BJ (cell line): ENCODE measurements at regions not wholly inside any gene's neighbourhood (a gene's known extent, or its start where the extent isn't known, plus 50 kb on each side); places are given as distances from the start of the nearest gene placed in this dataset.

Source experiments
- CTCF ChIA-PET: fragments of 350-600 bp; formaldehyde crosslinking; extraction: SDS; loops from one replicate; lab custom pipeline; 2021; ENCODE audit warnings: antibody characterized with exemption, inconsistent platforms; lab: Yijun Ruan, JAX
- POLR2A ChIA-PET: fragments of 300-600 bp; sonication (Branson Sonifier 250); formaldehyde crosslinking; extraction: SDS; loops from one replicate; lab custom pipeline; 2021; ENCODE audit warnings: antibody characterized with exemption; lab: Charles Lee
- DNase-seq: peaks from one replicate; pipeline ENCODE4 v3.0.0-alpha.2; 2011; ENCODE audit warnings: low read depth
- H3K27me3 ChIP-seq: 2 replicates; pipeline ENCODE4 v1.6.0; 2011; ENCODE audit warnings: low read length; ENCODE audit not compliant: control insufficient read depth, insufficient read depth
- H3K36me3 ChIP-seq: 2 replicates; pipeline ENCODE4 v1.5.1; 2011; ENCODE audit warnings: low read length; ENCODE audit not compliant: control insufficient read depth, insufficient read depth
- H3K4me3 ChIP-seq: 2 replicates; pipeline ENCODE4 v1.5.1; 2011; ENCODE audit warnings: low read depth, mild to moderate bottlenecking, control low read depth, low read length
- CTCF ChIP-seq: IDR thresholded peaks from 2 replicates; pipeline ENCODE4 v1.5.1; 2011; ENCODE audit warnings: low read depth, mild to moderate bottlenecking, control low read depth, inconsistent platforms, low read length, moderate library complexity; ENCODE audit not compliant: insufficient read depth

- ChIA-PET POLR2A (no interaction called here), CTCF (no interaction called here)
- no peak for DNase-seq
- Histone ChIP-seq H3K4me3 (no peak overlapping the region), H3K36me3 (no peaks in the 10 kb centered on the region), H3K27me3 (no peaks in the 10 kb centered on the region)
- TF ChIP-seq CTCF = no peak
Measured at GRCh38 chr7:148950806-148951205, 66.7 kb upstream of the EZH2 start.

- no peak for TF ChIP-seq CTCF
- Histone ChIP-seq H3K27me3 (no peaks in the 10 kb centered on the region), H3K36me3 (no peaks in the 10 kb centered on the region), H3K4me3 (no peak overlapping the region)
- no peak for DNase-seq
- POLR2A ChIA-PET = no interaction called here
- CTCF ChIA-PET = no interaction called here
Measured at GRCh38 chr7:148944935-148945934, 61.1 kb upstream of the EZH2 start.

GRCh38 chr7:148941598-148942275, 57.6 kb upstream of the EZH2 start:
- peak; percentile 47 for TF ChIP-seq CTCF
- Histone ChIP-seq H3K27me3 (no peaks in the 10 kb centered on the region), H3K4me3 (peak overlapping the region; percentile 81), H3K36me3 (no peaks in the 10 kb centered on the region)
- ChIA-PET POLR2A (interaction anchor here (0.6 kb wide), 1 partner anchor 195 kb away, joined by 3 read pairs; no protein-coding TSS in a partner anchor), CTCF (interaction anchor here (0.9 to 1.4 kb wide), 5 partner anchors 9 to 185 kb away, joined by 3 to 5 read pairs (median 3); partner anchors contain the start of gene ZNF425)
- DNase-seq = no peak

GRCh38 chr7:148940702-148941597, 56.9 kb upstream of the EZH2 start:
- CTCF ChIA-PET = interaction anchor here (0.9 to 1.4 kb wide), 3 partner anchors 8 to 185 kb away, joined by 3 to 5 read pairs (median 3); partner anchors contain the start of gene ZNF425
- Histone ChIP-seq H3K4me3 (peak overlapping the region; percentile 81), H3K27me3 (no peaks in the 10 kb centered on the region), H3K36me3 (no peaks in the 10 kb centered on the region)
- DNase-seq = peak; percentile 32
- no peak for TF ChIP-seq CTCF
- POLR2A ChIA-PET = interaction anchor here (0.6 kb wide), 1 partner anchor 194 kb away, joined by 3 read pairs; no protein-coding TSS in a partner anchor
